ENCODE measurements at regions not wholly inside any gene's neighbourhood (a gene's known extent, or its start where the extent isn't known, plus 50 kb on each side); places are given as distances from the start of the nearest gene placed in this dataset.
"Not testable (repeated sequence)": the region's sequence is repeated elsewhere in the genome, so short reads cannot be mapped to it uniquely, and the experiment has no call there.

GRCh38 chr1:218494449-218494852 lies 149.3 kb downstream of the TGFB2 start:
- DNase-seq = no peak

DNA sequence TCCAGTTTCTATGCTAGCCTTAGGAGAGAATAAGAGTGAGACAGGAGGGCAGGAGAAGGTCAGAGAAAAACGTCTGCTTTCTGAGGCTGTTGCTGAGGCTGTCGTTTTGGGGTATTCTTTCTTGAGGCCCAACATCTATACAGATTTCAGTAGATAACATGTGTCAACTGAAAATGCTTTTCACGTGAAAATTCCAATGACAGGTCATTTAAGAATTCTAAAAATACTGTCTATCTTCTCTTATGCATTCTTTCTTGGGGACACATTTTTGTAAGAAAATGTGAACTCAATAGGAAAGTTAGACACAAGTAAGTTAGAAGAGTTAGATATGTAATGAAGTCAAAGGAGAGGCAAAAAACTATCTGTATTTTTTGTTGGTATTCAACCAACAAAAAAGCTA lies 150.8 kb downstream of the TGFB2 start:
- DNase-seq = no peak

DNA sequence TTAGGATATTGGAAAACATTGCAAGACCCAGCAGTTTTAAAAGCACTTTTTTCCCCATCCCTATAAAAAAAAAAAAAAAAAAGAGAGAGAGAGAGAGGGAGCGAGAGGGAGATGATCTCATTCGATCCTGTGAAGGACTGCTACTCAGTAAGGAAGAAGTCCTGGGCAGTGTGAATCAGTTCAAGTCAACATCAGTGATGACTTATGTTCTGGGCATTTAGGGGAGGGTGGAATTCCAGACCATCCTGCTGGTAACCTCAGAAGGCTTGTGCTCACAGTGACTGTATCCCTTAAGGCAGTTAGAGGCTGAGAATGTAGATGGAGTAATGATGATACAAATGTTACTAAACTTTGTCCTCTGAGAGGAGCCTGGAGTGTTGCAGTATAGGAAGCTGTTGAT lies 151.4 kb downstream of the TGFB2 start:
- no peak for DNase-seq

DNA sequence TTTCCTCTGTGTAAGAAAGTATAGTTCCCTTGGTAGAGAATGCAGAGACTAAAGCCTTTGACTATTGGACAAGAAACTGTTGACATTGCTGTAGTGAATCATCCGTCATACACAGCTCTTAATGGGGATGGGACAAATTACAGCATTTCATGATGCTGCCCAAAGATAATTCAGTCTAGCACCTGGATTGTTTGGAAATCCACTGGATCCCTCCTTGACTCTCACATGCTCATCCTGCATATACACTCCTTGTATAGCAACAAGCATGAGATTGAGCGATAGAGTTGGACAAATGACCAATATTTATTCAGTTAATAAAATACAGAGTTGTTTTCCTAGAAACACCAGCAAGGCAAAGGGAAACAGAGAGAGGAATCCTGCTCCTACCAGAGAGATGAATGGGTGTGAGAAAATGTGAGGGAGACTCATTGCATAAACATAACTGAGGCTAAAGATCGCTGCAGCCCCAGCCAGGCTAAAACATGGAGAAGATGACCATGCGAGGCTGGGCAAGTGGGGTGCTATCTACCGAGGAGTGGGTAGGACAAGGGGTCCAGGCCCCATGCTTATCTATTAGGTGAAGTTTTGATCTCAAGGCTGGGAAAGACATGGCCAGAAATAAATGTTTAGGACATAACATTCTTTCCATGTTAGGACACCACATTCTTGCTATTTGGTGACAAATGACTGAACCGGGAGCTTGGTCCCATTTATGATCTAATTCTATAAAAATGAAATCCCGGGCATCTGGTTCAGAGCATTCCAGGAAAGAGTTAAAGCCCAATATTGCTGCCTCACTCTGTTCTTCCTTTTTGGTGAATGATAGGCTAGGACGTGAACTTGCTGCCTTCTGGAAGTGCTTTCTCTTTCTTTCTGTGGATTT lies 153.2 kb downstream of the TGFB2 start:
- no peak for DNase-seq

GRCh38 chr1:218499011-218499691 lies 154.0 kb downstream of the TGFB2 start:
- no peak for DNase-seq

DNA sequence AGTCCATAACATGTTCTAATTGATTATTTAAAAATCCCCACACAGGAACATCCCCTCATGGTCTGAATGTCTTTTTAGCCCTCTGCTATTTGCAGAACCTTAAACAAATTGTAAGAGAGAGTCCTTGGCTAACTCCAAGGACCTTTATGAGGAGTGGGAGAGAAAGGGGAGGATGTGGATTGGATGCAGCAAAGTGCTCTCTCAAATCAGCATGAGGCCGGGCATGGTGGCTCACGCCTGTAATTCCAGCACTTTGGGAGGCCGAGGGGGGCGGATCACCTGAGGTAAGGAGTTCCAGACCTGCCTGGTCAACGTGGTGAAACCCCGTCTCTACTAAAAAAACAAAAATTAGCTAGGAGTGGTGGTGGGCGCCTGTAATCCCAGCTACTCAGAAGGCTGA lies 154.8 kb downstream of the TGFB2 start:
- no peak for DNase-seq

DNA sequence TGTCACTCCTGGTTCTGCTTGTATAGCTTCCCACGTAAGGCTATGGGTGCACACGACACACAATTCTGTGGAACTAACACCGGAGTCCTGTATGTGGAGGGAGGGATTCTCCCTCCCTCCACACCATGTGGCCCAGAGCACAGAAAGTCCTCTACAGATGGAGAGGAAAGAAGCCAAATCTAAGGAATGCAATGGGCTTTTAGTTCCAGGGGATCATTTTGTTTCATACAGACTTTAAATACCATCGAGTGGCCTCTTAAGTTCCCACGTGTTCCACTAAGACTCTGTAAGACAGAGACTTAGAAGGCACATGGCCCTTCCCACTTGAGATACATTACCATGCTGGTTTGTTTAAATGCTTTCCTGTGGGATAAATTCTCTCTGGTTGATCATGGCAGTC lies 156.0 kb downstream of the TGFB2 start:
- DNase-seq = no peak

- DNase-seq = no peak
Measured at GRCh38 chr1:218502383-218502782, 157.2 kb downstream of the TGFB2 start.

DNA sequence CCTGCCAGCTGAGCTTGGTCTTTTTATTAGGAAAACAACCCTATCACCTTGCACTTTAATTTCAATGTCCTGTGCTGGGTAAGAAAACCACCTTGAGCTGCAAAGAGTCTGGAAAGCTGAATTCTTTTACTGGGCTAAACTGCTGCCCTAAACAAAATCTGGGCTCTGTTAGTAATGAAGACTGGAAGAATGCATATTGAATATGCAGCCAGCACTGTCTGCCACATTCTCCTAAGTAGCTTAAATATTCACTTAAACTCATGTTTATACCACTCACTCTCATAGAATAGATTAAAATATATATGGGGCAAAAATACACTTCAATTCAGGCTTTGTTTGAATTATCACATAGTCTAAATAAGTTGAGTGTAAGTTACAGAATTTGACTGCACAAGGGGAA lies 158.0 kb downstream of the TGFB2 start:
- DNase-seq = no peak

- no peak for DNase-seq
Measured at GRCh38 chr1:218507355-218508002, 162.3 kb downstream of the TGFB2 start.

GRCh38 chr1:218510153-218510772 lies 165.1 kb downstream of the TGFB2 start:
- DNase-seq = no peak

DNA sequence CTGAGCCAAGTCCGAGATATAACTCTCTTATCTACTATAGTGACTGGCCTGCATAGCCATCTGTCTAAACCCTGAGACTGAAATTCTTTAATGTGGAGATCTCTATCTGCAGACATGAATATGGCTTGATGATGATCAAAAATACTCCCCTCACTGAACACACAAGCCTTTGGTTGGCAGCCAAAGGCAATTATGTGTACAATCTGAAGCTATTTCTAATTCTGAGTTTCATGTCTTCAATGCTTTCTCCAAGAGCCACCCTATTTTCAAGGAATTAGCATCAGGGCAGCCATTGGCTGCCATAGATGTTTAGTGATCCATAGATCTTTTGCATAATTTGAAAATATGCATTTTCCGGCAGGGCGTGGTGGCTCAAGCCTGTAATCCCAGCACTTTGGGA lies 168.2 kb downstream of the TGFB2 start:
- no peak for DNase-seq

GRCh38 chr1:218514689-218515088 lies 169.6 kb downstream of the TGFB2 start:
- DNase-seq = no peak

GRCh38 chr1:218516526-218516925 lies 171.4 kb downstream of the TGFB2 start:
- DNase-seq = no peak

DNA sequence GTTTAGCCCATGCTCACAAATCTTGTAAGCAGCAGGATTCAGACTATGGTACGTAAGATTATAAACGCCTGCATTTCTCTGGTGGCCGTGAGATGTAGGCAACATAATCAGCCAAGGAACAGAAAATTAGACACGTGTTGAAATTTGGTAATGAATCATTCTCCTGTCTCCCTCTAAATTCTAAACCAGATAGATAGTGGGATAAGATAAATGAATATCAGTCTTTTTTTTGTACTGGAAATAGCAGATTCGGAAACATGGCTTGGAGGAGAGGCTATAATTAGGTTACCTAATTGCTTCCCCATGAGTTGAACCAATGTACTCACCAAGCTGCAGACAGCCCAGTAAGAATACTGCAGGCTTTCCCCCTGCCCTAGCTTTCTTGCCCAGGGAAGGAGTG lies 172.3 kb downstream of the TGFB2 start:
- no peak for DNase-seq

- no peak for DNase-seq
Measured at GRCh38 chr1:218518216-218518740, 173.1 kb downstream of the TGFB2 start.

- not testable (repeated sequence) for DNase-seq
Measured at GRCh38 chr1:218520646-218521045, 175.5 kb downstream of the TGFB2 start.

DNA sequence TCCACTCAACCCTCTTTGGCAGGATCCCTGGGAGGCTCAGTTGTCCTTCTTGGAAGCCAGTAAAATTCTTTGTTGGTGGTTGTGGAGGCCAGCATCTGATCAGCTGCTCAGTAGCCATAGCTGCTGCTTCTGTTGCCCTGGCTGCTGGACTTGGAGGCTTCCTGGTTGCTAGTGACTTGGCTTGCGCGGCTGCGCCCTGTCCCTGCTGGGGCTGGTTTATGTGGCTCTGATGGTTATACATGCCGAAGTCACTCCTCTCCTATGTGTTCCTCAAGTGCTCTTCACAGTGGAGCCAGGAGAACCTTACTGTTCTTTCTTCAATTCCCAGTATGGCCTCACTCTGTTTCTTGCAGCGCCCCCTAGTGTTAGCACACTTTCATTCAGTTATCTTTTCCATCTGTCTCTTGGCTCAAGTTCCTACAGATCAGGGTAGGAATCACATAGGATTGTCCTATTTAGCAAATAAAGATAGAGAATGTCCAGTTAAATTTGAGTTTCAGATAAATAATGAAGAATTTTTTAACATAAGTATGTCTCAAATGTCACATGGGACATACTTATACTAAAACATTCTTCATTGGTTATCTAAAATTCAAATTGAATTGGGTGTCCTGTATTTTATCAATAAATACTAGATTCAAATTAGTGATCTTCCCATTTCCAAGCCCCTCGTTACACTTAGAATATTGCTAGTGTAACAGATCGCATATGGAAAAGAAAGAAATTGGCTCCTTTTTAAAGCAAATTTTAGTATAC lies 176.5 kb downstream of the TGFB2 start:
- peak; percentile 13 for DNase-seq

- no peak for DNase-seq
Measured at GRCh38 chr1:218524526-218524925, 179.4 kb downstream of the TGFB2 start.

GRCh38 chr1:218525031-218525430 lies 179.9 kb downstream of the TGFB2 start:
- DNase-seq = no peak

GRCh38 chr1:218525451-218526197 lies 180.5 kb downstream of the TGFB2 start:
- DNase-seq = no peak

DNA sequence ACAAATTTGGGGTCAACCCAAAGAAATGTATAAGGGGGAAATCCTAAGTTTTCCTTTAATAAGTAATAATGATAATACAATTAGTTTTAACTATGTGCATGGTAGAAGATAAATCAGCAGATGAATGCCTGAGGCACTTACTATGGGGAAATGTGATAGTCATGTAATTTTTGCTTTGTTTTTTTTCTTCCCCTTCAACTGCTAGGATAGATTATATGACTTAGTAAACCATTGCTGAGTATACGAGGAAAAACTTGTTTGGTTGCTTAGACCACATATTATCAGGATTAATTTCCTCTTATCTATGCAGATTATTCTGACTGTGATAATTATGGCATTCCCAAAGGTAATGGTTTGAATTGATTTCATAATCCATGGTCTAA lies 181.1 kb downstream of the TGFB2 start:
- no peak for DNase-seq

All from stimulated activated CD4-positive, alpha-beta T cell treated with anti-CD3 and anti-CD28 coated beads, Interleukin-4, amount 100 ng/mL, for 1 hour (primary cell).